ENCODE measurements at regions not wholly inside any gene's neighbourhood (a gene's known extent, or its start where the extent isn't known, plus 50 kb on each side); places are given as distances from the start of the nearest gene placed in this dataset.

- TF ChIP-seq CTCF (IDR thresholded peaks at IDR 0.05) (no peak), POLR2A (IDR thresholded peaks at IDR 0.05) (no peak)
Observed at GRCh38 chr3:124207077-124207476, 215.2 kb upstream of the ROPN1 start.

Measured in thyroid gland (tissue), 4 donors.